ENCODE measurements at regions not wholly inside any gene's neighbourhood (a gene's known extent, or its start where the extent isn't known, plus 50 kb on each side); places are given as distances from the start of the nearest gene placed in this dataset.

GRCh38 chr7:108627476-108628051 lies 57.9 kb downstream of the DNAJB9 start:
- no peaks in the 10 kb centered on the region for H3K9me3 ChIP-seq (ENCODE audit: control insufficient read depth in 1 of 2, low read length in 2 of 2)
- no peaks in the 10 kb centered on the region for H3K36me3 ChIP-seq (ENCODE audit: control insufficient read depth in 1 of 2, insufficient read depth in 2 of 2, low read length in 2 of 2)
- no peaks in the 10 kb centered on the region for H3K27me3 ChIP-seq (ENCODE audit: control insufficient read depth in 1 of 2, insufficient read depth in 2 of 2, low read length in 2 of 2)
- no peak overlapping the region for H3K27ac ChIP-seq (ENCODE audit: low read depth, low read length)
- no peak overlapping the region for H3K4me3 ChIP-seq (ENCODE audit: low read depth in 1 of 2, low read length in 2 of 2)
- no peak overlapping the region for H3K9ac ChIP-seq (ENCODE audit: low read depth in 1 of 2, low read length in 2 of 2)
- no peaks in the 10 kb centered on the region for H3K4me1 ChIP-seq (ENCODE audit: control insufficient read depth in 1 of 2, insufficient read depth in 2 of 2, low read length in 2 of 2)

GRCh38 chr7:108628678-108629077 lies 59.0 kb downstream of the DNAJB9 start:
- no peaks in the 10 kb centered on the region for H3K9me3 ChIP-seq (ENCODE audit: control insufficient read depth in 1 of 2, low read length in 2 of 2)
- H3K4me1 ChIP-seq (ENCODE audit: control insufficient read depth in 1 of 2, insufficient read depth in 2 of 2, low read length in 2 of 2), result no peaks in the 10 kb centered on the region
- no peak overlapping the region for H3K9ac ChIP-seq (ENCODE audit: low read depth in 1 of 2, low read length in 2 of 2)
- H3K4me3 ChIP-seq (ENCODE audit: low read depth in 1 of 2, low read length in 2 of 2), result no peak overlapping the region
- H3K36me3 ChIP-seq (ENCODE audit: control insufficient read depth in 1 of 2, insufficient read depth in 2 of 2, low read length in 2 of 2), result no peaks in the 10 kb centered on the region
- no peaks in the 10 kb centered on the region for H3K27me3 ChIP-seq (ENCODE audit: control insufficient read depth in 1 of 2, insufficient read depth in 2 of 2, low read length in 2 of 2)
- no peak overlapping the region for H3K27ac ChIP-seq (ENCODE audit: low read depth, low read length)

GRCh38 chr7:108629651-108630400 lies 60.2 kb downstream of the DNAJB9 start:
- H3K9ac ChIP-seq (ENCODE audit: low read depth in 1 of 2, low read length in 2 of 2), result no peak overlapping the region
- H3K36me3 ChIP-seq (ENCODE audit: control insufficient read depth in 1 of 2, insufficient read depth in 2 of 2, low read length in 2 of 2), result no peaks in the 10 kb centered on the region
- H3K4me1 ChIP-seq (ENCODE audit: control insufficient read depth in 1 of 2, insufficient read depth in 2 of 2, low read length in 2 of 2), result no peaks in the 10 kb centered on the region
- no peak overlapping the region for H3K27ac ChIP-seq (ENCODE audit: low read depth, low read length)
- no peaks in the 10 kb centered on the region for H3K9me3 ChIP-seq (ENCODE audit: control insufficient read depth in 1 of 2, low read length in 2 of 2)
- H3K4me3 ChIP-seq (ENCODE audit: low read depth in 1 of 2, low read length in 2 of 2), result no peak overlapping the region
- no peaks in the 10 kb centered on the region for H3K27me3 ChIP-seq (ENCODE audit: control insufficient read depth in 1 of 2, insufficient read depth in 2 of 2, low read length in 2 of 2)

- no peaks in the 10 kb centered on the region for H3K36me3 ChIP-seq (ENCODE audit: control insufficient read depth in 1 of 2, insufficient read depth in 2 of 2, low read length in 2 of 2)
- no peaks in the 10 kb centered on the region for H3K4me1 ChIP-seq (ENCODE audit: control insufficient read depth in 1 of 2, insufficient read depth in 2 of 2, low read length in 2 of 2)
- no peak overlapping the region for H3K9ac ChIP-seq (ENCODE audit: low read depth in 1 of 2, low read length in 2 of 2)
- H3K27ac ChIP-seq (ENCODE audit: low read depth, low read length), result no peak overlapping the region
- H3K4me3 ChIP-seq (ENCODE audit: low read depth in 1 of 2, low read length in 2 of 2), result no peak overlapping the region
- no peaks in the 10 kb centered on the region for H3K27me3 ChIP-seq (ENCODE audit: control insufficient read depth in 1 of 2, insufficient read depth in 2 of 2, low read length in 2 of 2)
- H3K9me3 ChIP-seq (ENCODE audit: control insufficient read depth in 1 of 2, low read length in 2 of 2), result no peaks in the 10 kb centered on the region
Observed at GRCh38 chr7:108634036-108634435, 64.4 kb downstream of the DNAJB9 start.

GRCh38 chr7:108634535-108634934 lies 64.9 kb downstream of the DNAJB9 start:
- Histone ChIP-seq H3K27me3 (ENCODE audit: control insufficient read depth in 1 of 2, insufficient read depth in 2 of 2, low read length in 2 of 2) (no peaks in the 10 kb centered on the region), H3K9me3 (ENCODE audit: control insufficient read depth in 1 of 2, low read length in 2 of 2) (no peaks in the 10 kb centered on the region), H3K4me3 (ENCODE audit: low read depth in 1 of 2, low read length in 2 of 2) (no peak overlapping the region), H3K36me3 (ENCODE audit: control insufficient read depth in 1 of 2, insufficient read depth in 2 of 2, low read length in 2 of 2) (no peaks in the 10 kb centered on the region), H3K9ac (ENCODE audit: low read depth in 1 of 2, low read length in 2 of 2) (no peak overlapping the region), H3K4me1 (ENCODE audit: control insufficient read depth in 1 of 2, insufficient read depth in 2 of 2, low read length in 2 of 2) (no peaks in the 10 kb centered on the region), H3K27ac (ENCODE audit: low read depth, low read length) (no peak overlapping the region)

GRCh38 chr7:108637049-108637621 lies 67.5 kb downstream of the DNAJB9 start:
- no peaks in the 10 kb centered on the region for H3K36me3 ChIP-seq (ENCODE audit: control insufficient read depth in 1 of 2, insufficient read depth in 2 of 2, low read length in 2 of 2)
- H3K4me3 ChIP-seq (ENCODE audit: low read depth in 1 of 2, low read length in 2 of 2), result no peak overlapping the region
- H3K27me3 ChIP-seq (ENCODE audit: control insufficient read depth in 1 of 2, insufficient read depth in 2 of 2, low read length in 2 of 2), result no peaks in the 10 kb centered on the region
- H3K9ac ChIP-seq (ENCODE audit: low read depth in 1 of 2, low read length in 2 of 2), result no peak overlapping the region
- no peaks in the 10 kb centered on the region for H3K9me3 ChIP-seq (ENCODE audit: control insufficient read depth in 1 of 2, low read length in 2 of 2)
- H3K27ac ChIP-seq (ENCODE audit: low read depth, low read length), result no peak overlapping the region
- H3K4me1 ChIP-seq (ENCODE audit: control insufficient read depth in 1 of 2, insufficient read depth in 2 of 2, low read length in 2 of 2), result no peaks in the 10 kb centered on the region

GRCh38 chr7:108642126-108642525 lies 72.5 kb downstream of the DNAJB9 start:
- Histone ChIP-seq H3K9me3 (ENCODE audit: control insufficient read depth in 1 of 2, low read length in 2 of 2) (no peaks in the 10 kb centered on the region), H3K27ac (ENCODE audit: low read depth, low read length) (no peak overlapping the region), H3K4me1 (ENCODE audit: control insufficient read depth in 1 of 2, insufficient read depth in 2 of 2, low read length in 2 of 2) (no peaks in the 10 kb centered on the region), H3K4me3 (ENCODE audit: low read depth in 1 of 2, low read length in 2 of 2) (no peak overlapping the region), H3K27me3 (ENCODE audit: control insufficient read depth in 1 of 2, insufficient read depth in 2 of 2, low read length in 2 of 2) (no peaks in the 10 kb centered on the region), H3K36me3 (ENCODE audit: control insufficient read depth in 1 of 2, insufficient read depth in 2 of 2, low read length in 2 of 2) (no peaks in the 10 kb centered on the region), H3K9ac (ENCODE audit: low read depth in 1 of 2, low read length in 2 of 2) (no peak overlapping the region)

GRCh38 chr7:108643136-108643535 lies 73.5 kb downstream of the DNAJB9 start:
- H3K9ac ChIP-seq (ENCODE audit: low read depth in 1 of 2, low read length in 2 of 2), result no peak overlapping the region
- no peaks in the 10 kb centered on the region for H3K27me3 ChIP-seq (ENCODE audit: control insufficient read depth in 1 of 2, insufficient read depth in 2 of 2, low read length in 2 of 2)
- no peaks in the 10 kb centered on the region for H3K9me3 ChIP-seq (ENCODE audit: control insufficient read depth in 1 of 2, low read length in 2 of 2)
- H3K4me3 ChIP-seq (ENCODE audit: low read depth in 1 of 2, low read length in 2 of 2), result no peak overlapping the region
- H3K27ac ChIP-seq (ENCODE audit: low read depth, low read length), result no peak overlapping the region
- no peaks in the 10 kb centered on the region for H3K4me1 ChIP-seq (ENCODE audit: control insufficient read depth in 1 of 2, insufficient read depth in 2 of 2, low read length in 2 of 2)
- H3K36me3 ChIP-seq (ENCODE audit: control insufficient read depth in 1 of 2, insufficient read depth in 2 of 2, low read length in 2 of 2), result no peaks in the 10 kb centered on the region

GRCh38 chr7:108648989-108649388 lies 79.3 kb downstream of the DNAJB9 start:
- Histone ChIP-seq H3K27ac (ENCODE audit: low read depth, low read length) (no peak overlapping the region), H3K36me3 (ENCODE audit: control insufficient read depth in 1 of 2, insufficient read depth in 2 of 2, low read length in 2 of 2) (no peaks in the 10 kb centered on the region), H3K4me1 (ENCODE audit: control insufficient read depth in 1 of 2, insufficient read depth in 2 of 2, low read length in 2 of 2) (no peaks in the 10 kb centered on the region), H3K9ac (ENCODE audit: low read depth in 1 of 2, low read length in 2 of 2) (no peak overlapping the region), H3K9me3 (ENCODE audit: control insufficient read depth in 1 of 2, low read length in 2 of 2) (no peaks in the 10 kb centered on the region), H3K27me3 (ENCODE audit: control insufficient read depth in 1 of 2, insufficient read depth in 2 of 2, low read length in 2 of 2) (no peaks in the 10 kb centered on the region), H3K4me3 (ENCODE audit: low read depth in 1 of 2, low read length in 2 of 2) (no peak overlapping the region)

- no peaks in the 10 kb centered on the region for H3K9me3 ChIP-seq (ENCODE audit: control insufficient read depth in 1 of 2, low read length in 2 of 2)
- no peak overlapping the region for H3K27ac ChIP-seq (ENCODE audit: low read depth, low read length)
- no peaks in the 10 kb centered on the region for H3K4me1 ChIP-seq (ENCODE audit: control insufficient read depth in 1 of 2, insufficient read depth in 2 of 2, low read length in 2 of 2)
- H3K9ac ChIP-seq (ENCODE audit: low read depth in 1 of 2, low read length in 2 of 2), result no peak overlapping the region
- no peaks in the 10 kb centered on the region for H3K27me3 ChIP-seq (ENCODE audit: control insufficient read depth in 1 of 2, insufficient read depth in 2 of 2, low read length in 2 of 2)
- H3K36me3 ChIP-seq (ENCODE audit: control insufficient read depth in 1 of 2, insufficient read depth in 2 of 2, low read length in 2 of 2), result no peaks in the 10 kb centered on the region
- H3K4me3 ChIP-seq (ENCODE audit: low read depth in 1 of 2, low read length in 2 of 2), result no peak overlapping the region
Observed at GRCh38 chr7:108650467-108650866, 80.8 kb downstream of the DNAJB9 start.

Data from duodenal mucosa (tissue), 2 donors.